PC-3 (cell line): ENCODE measurements at regions not wholly inside any gene's neighbourhood (a gene's known extent, or its start where the extent isn't known, plus 50 kb on each side); places are given as distances from the start of the nearest gene placed in this dataset.

Experiments
- EZH2phosphoT487 ChIP-seq: fragments of 300-600 bp; sonication (generic); IDR thresholded peaks from 2 replicates; pipeline ENCODE4 v1.6.1; 2018; ENCODE audit warnings: mild to moderate bottlenecking, antibody characterized with exemption, low read length, borderline replicate concordance
- TF ChIP-seq, protein P1 (sequence below): fragments of 300-600 bp; sonication (generic); conservative IDR thresholded peaks from 2 replicates; pipeline ENCODE4 v1.5.1; 2017; ENCODE audit warnings: antibody characterized with exemption, low read depth, mild to moderate bottlenecking, low read length

DNA sequence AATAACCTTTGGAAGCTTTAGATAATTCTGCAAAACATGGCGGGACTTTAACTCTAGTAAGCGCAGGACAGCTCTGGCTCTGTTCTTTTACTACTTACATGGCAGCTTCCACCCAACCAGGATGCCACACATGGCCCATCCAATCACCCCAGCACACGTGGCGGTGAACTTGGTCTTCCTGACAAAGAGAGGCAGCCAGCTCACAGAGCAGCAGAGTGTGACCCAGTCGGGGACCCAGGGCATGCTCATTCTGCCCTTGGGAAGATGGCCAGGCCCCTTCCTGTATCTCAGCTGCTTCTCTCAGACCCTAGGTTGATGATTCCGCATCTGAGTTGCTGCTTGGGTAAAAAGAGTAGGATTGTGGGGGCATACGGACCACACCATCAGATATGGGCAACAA lies 172.1 kb downstream of the USP12 start:
- TF ChIP-seq, protein P1, sequence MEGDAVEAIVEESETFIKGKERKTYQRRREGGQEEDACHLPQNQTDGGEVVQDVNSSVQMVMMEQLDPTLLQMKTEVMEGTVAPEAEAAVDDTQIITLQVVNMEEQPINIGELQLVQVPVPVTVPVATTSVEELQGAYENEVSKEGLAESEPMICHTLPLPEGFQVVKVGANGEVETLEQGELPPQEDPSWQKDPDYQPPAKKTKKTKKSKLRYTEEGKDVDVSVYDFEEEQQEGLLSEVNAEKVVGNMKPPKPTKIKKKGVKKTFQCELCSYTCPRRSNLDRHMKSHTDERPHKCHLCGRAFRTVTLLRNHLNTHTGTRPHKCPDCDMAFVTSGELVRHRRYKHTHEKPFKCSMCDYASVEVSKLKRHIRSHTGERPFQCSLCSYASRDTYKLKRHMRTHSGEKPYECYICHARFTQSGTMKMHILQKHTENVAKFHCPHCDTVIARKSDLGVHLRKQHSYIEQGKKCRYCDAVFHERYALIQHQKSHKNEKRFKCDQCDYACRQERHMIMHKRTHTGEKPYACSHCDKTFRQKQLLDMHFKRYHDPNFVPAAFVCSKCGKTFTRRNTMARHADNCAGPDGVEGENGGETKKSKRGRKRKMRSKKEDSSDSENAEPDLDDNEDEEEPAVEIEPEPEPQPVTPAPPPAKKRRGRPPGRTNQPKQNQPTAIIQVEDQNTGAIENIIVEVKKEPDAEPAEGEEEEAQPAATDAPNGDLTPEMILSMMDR: no peak
- no peak for TF ChIP-seq EZH2phosphoT487
